Uterus (tissue), 2 donors: ENCODE measurements at regions not wholly inside any gene's neighbourhood (a gene's known extent, or its start where the extent isn't known, plus 50 kb on each side); places are given as distances from the start of the nearest gene placed in this dataset.

Experiments used
- POLR2A ChIP-seq, 2 donors: fragments of 450-650 bp; IDR thresholded peaks; one replicate each; pipeline ENCODE4 v1.6.1; 2016; ENCODE audit warnings: antibody characterized with exemption in 2 of 2, mild to moderate bottlenecking in 1 of 2, moderate library complexity in 1 of 2
- TF ChIP-seq, protein P1 (sequence below), 4 experiments: fragments of 200-600 bp in 2 of 4; fragments of 450-650 bp in 2 of 4; sonication (generic) in 2 of 4; IDR thresholded peaks; one replicate each; pipeline ENCODE4 v1.5.1; 2016 to 2019; ENCODE audit warnings: antibody characterized with exemption in 4 of 4, mild to moderate bottlenecking in 2 of 4, moderate library complexity in 1 of 4

DNA sequence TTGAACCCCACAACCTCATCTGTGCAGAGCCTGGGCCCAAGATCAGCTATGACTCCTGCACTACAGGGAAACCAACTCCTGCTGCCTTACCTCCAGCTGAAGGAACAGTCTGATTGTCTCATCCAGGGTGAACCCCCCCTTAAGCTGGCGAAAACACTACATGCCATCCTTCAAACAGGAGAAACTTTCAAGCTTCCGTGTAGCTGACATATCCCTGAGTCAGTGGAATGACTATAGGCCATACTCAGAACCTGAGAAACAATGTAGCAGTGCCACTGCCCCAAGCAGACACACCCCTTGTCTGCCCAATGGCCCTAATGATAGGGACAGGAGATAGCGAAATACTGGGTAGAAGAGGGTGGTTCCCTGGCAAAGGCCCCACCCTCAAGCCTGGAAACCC is 213.6 kb upstream of the PGRMC2 start:
- TF ChIP-seq, protein P1, sequence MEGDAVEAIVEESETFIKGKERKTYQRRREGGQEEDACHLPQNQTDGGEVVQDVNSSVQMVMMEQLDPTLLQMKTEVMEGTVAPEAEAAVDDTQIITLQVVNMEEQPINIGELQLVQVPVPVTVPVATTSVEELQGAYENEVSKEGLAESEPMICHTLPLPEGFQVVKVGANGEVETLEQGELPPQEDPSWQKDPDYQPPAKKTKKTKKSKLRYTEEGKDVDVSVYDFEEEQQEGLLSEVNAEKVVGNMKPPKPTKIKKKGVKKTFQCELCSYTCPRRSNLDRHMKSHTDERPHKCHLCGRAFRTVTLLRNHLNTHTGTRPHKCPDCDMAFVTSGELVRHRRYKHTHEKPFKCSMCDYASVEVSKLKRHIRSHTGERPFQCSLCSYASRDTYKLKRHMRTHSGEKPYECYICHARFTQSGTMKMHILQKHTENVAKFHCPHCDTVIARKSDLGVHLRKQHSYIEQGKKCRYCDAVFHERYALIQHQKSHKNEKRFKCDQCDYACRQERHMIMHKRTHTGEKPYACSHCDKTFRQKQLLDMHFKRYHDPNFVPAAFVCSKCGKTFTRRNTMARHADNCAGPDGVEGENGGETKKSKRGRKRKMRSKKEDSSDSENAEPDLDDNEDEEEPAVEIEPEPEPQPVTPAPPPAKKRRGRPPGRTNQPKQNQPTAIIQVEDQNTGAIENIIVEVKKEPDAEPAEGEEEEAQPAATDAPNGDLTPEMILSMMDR (IDR thresholded peaks at IDR 0.05): no peak
- TF ChIP-seq POLR2A (IDR thresholded peaks at IDR 0.05): no peak
